IMR-90 (cell line): ENCODE measurements at regions not wholly inside any gene's neighbourhood (a gene's known extent, or its start where the extent isn't known, plus 50 kb on each side); places are given as distances from the start of the nearest gene placed in this dataset.

Experiments
- ATAC-seq: fragments of 200-7000 bp; cut with Tn5 transposase; 2 replicates; pipeline ENCODE4 v1.9.1; 2020; ENCODE audit warnings: low read depth, mild to moderate bottlenecking, moderate library complexity
- BruUV-seq: library from RNA; stranded (reverse); fragments of 400-500 nt; replicated peaks from 2 replicates; lab custom pipeline; 2021; lab: Mats Ljungman, UMichigan
- CTCF ChIA-PET: fragments of 300-600 bp; formaldehyde crosslinking; extraction: SDS; loops from one replicate; lab custom pipeline; 2021; ENCODE audit warnings: antibody characterized with exemption; lab: Yijun Ruan, JAX
- POLR2A ChIA-PET: fragments of 300-600 bp; sonication (Branson Sonifier 250); formaldehyde crosslinking; loops from one replicate; lab custom pipeline; 2022; ENCODE audit warnings: antibody characterized with exemption; ENCODE audit not compliant: unreplicated experiment; lab: Charles Lee
- DNase-seq: peaks from one replicate; pipeline ENCODE4 v3.0.0; 2013
- H2AFZ ChIP-seq: replicated peaks from 2 replicates; pipeline ENCODE3; 2013; ENCODE audit warnings: low read length, mild to moderate bottlenecking; ENCODE audit not compliant: poor library complexity
- H2AK5ac ChIP-seq: 2 replicates; pipeline ENCODE4 v1.6.1; 2013; ENCODE audit warnings: low read depth, low read length, inconsistent platforms
- H2AK9ac ChIP-seq: replicated peaks from 2 replicates; pipeline ENCODE3; 2013; ENCODE audit warnings: mild to moderate bottlenecking, low read depth, low read length, moderate library complexity; ENCODE audit not compliant: poor library complexity
- H2BK120ac ChIP-seq: 2 replicates; pipeline ENCODE4 v1.6.1; 2013; ENCODE audit warnings: low read depth, low read length, inconsistent platforms
- H2BK15ac ChIP-seq: 3 replicates; pipeline ENCODE4 v1.6.1; 2013; ENCODE audit warnings: low read depth, low read length, inconsistent platforms
- H2BK20ac ChIP-seq: 2 replicates; pipeline ENCODE4 v1.6.1; 2013; ENCODE audit warnings: low read depth, mild to moderate bottlenecking, inconsistent platforms, low read length, moderate library complexity
- H2BK5ac ChIP-seq: 2 replicates; pipeline ENCODE4 v1.6.1; 2013; ENCODE audit warnings: mild to moderate bottlenecking, low read depth, low read length, inconsistent platforms; ENCODE audit not compliant: poor library complexity, severe bottlenecking
- H3K14ac ChIP-seq: replicated peaks from 2 replicates; pipeline ENCODE4 v1.6.1; 2013; ENCODE audit warnings: low read depth, low read length, inconsistent platforms
- H3K18ac ChIP-seq: 2 replicates; pipeline ENCODE4 v1.6.1; 2013; ENCODE audit warnings: low read depth, low read length, control low read depth
- H3K23ac ChIP-seq: 2 replicates; pipeline ENCODE4 v1.6.1; 2013; ENCODE audit warnings: low read depth, low read length, inconsistent platforms
- H3K27ac ChIP-seq: 2 replicates; pipeline ENCODE4 v1.5.1; 2013; ENCODE audit warnings: mild to moderate bottlenecking, control low read depth, low read length; ENCODE audit not compliant: insufficient read depth
- H3K27me3 ChIP-seq: 2 replicates; pipeline ENCODE4 v1.6.1; 2013; ENCODE audit warnings: low read length; ENCODE audit not compliant: control insufficient read depth, insufficient read depth
- H3K36me3 ChIP-seq: 2 replicates; pipeline ENCODE4 v1.6.1; 2013; ENCODE audit warnings: low read length, mixed read lengths; ENCODE audit not compliant: control insufficient read depth, insufficient read depth
- H3K4ac ChIP-seq: 2 replicates; pipeline ENCODE4 v1.6.1; 2013; ENCODE audit warnings: low read depth, low read length, inconsistent platforms
- H3K4me1 ChIP-seq: 2 replicates; pipeline ENCODE4 v1.6.1; 2013; ENCODE audit warnings: low read length, mixed read lengths; ENCODE audit not compliant: control insufficient read depth, insufficient read depth
- H3K4me2 ChIP-seq: 2 replicates; pipeline ENCODE4 v1.6.1; 2013; ENCODE audit warnings: low read depth, mild to moderate bottlenecking, control low read depth, low read length, moderate library complexity
- H3K4me3 ChIP-seq: 2 replicates; pipeline ENCODE4 v1.5.1; 2013; ENCODE audit warnings: low read depth, mild to moderate bottlenecking, control low read depth, low read length, moderate library complexity; ENCODE audit not compliant: insufficient read depth
- H3K56ac ChIP-seq: 2 replicates; pipeline ENCODE4 v1.6.1; 2013; ENCODE audit warnings: low read length, inconsistent platforms; ENCODE audit not compliant: insufficient read depth; ENCODE audit errors: extremely low read depth
- H3K79me1 ChIP-seq, 2 experiments: 2 replicates each; pipeline ENCODE4 v1.6.1; 2013; ENCODE audit warnings: low read length in 2 of 2, inconsistent platforms in 1 of 2, low read depth in 1 of 2
- H3K9ac ChIP-seq: 2 replicates; pipeline ENCODE4 v1.6.1; 2013; ENCODE audit warnings: low read depth, low read length, control low read depth
- H3K9me1 ChIP-seq: 2 replicates; pipeline ENCODE4 v1.6.1; 2013; ENCODE audit warnings: low read length, inconsistent platforms; ENCODE audit not compliant: insufficient read depth
- H3K9me3 ChIP-seq: 2 replicates; pipeline ENCODE4 v1.6.1; 2013; ENCODE audit warnings: low read length; ENCODE audit not compliant: control insufficient read depth, insufficient read depth
- H4K20me1 ChIP-seq: 2 replicates; pipeline ENCODE4 v1.6.1; 2013; ENCODE audit warnings: low read length, inconsistent platforms; ENCODE audit not compliant: insufficient read depth
- H4K5ac ChIP-seq: 2 replicates; pipeline ENCODE4 v1.6.1; 2013; ENCODE audit warnings: mild to moderate bottlenecking, low read depth, low read length, control low read depth
- H4K8ac ChIP-seq, 2 experiments: 2 replicates each; pipeline ENCODE4 v1.6.1; 2013; ENCODE audit warnings: low read depth in 2 of 2, low read length in 2 of 2, control low read depth in 1 of 2, inconsistent platforms in 1 of 2
- H4K91ac ChIP-seq: 2 replicates; pipeline ENCODE4 v1.6.1; 2013; ENCODE audit warnings: low read depth, low read length, inconsistent platforms; ENCODE audit not compliant: insufficient read depth
- FOS ChIP-seq: fragments of 150-350 bp; IDR thresholded peaks from 2 replicates; pipeline ENCODE4 v1.6.1; 2016; ENCODE audit warnings: low read depth, low read length
- MAZ ChIP-seq: IDR thresholded peaks from 2 replicates; pipeline ENCODE4 v1.6.1; 2012; ENCODE audit warnings: low read depth, mild to moderate bottlenecking, low read length, improper control_type of control experiment, moderate library complexity, borderline replicate concordance
- SMC3 ChIP-seq: fragments of 150-350 bp; IDR thresholded peaks from 2 replicates; pipeline ENCODE4 v1.6.1; 2016; ENCODE audit warnings: low read depth, mild to moderate bottlenecking, antibody characterized with exemption, low read length, moderate library complexity
- WGBS, 2 experiments: methylation state at CpG; one replicate each; pipeline versions ENCODE4 v1.1.5 to v1.1.7; 2013; ENCODE audit warnings: missing lambda C conversion rate in 2 of 2; ENCODE audit not compliant: insufficient read length in 1 of 2; ENCODE audit errors: extremely low coverage in 2 of 2; 5-methylcytosine and 5-hydroxymethylcytosine counted together
- dilution Hi-C: fragments of 300-500 bp; cut with HindIII; formaldehyde crosslinking; loops from one replicate; pipeline ENCODE4 v1.14.3; 2018; ENCODE audit warnings: low sequenced_read_pairs; ENCODE audit not compliant: unreplicated experiment
- in situ Hi-C: fragments of 300-500 bp; cut with MboI; formaldehyde crosslinking; loops from 3 replicates; pipeline ENCODE4 v1.14.3; 2019; ENCODE audit warnings: low sequenced_read_pairs, inconsistent platforms, mixed read lengths
- intact Hi-C: fragments of 100-400 bp; cut with micrococcal nuclease; formaldehyde crosslinking; loops from 2 replicates; pipeline ENCODE4 v1.10.0; 2022

DNA sequence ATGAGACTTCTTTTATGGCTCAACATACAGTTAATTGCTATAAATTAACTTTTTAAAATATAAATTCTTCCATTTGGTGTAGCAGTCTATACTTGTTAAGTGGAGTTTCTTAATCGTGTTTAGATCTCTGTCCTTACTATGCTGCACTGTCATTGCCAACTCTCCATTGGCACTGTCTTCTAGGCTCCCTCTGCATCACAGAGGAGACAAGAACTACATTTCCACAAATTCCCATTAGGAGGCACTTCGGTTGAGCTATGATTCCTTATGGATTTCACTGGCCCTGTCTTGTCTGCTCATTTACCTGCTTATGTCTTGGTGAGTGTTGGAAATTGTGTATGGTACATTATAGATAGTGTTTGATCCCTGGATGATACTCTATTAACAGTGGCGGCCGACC lies 630.9 kb upstream of the ATXN7L3B start:
- CTCF ChIA-PET = no interaction called here

More for the DNA sequence above, 630.9 kb upstream of the ATXN7L3B start:
- H4K5ac ChIP-seq = no peak overlapping the region
- no CpG with 5 or more reads among the region's 4 CpGs for WGBS, 2 experiments
- no peak overlapping the region for H3K4me3 ChIP-seq
- no peak overlapping the region for H3K56ac ChIP-seq
- H3K27ac ChIP-seq = no peak overlapping the region
- no peak overlapping the region for H3K4ac ChIP-seq
- no peaks in the 10 kb centered on the region for H3K4me1 ChIP-seq
- DNase-seq (no peak), ATAC-seq (no peak)
- no peaks in the 10 kb centered on the region for H3K79me1 ChIP-seq
- H3K14ac ChIP-seq = no peak overlapping the region
- H3K23ac ChIP-seq = no peak overlapping the region
- no peak overlapping the region for H2BK15ac ChIP-seq
- intact Hi-C loops = loop anchor here (5.0 kb wide), 1 partner anchor 1256 kb away; no protein-coding TSS in a partner anchor
- no peak overlapping the region for H3K4me2 ChIP-seq
- no peak overlapping the region for H4K8ac ChIP-seq
- H2AK5ac ChIP-seq = no peak overlapping the region
- H2BK20ac ChIP-seq = no peak overlapping the region
- H4K91ac ChIP-seq = no peak overlapping the region
- peaks cover 4% of the 10 kb centered on the region; the same call in 1 of the 2 replicates for H3K9me3 ChIP-seq
- no peak overlapping the region for H2BK5ac ChIP-seq
- H3K36me3 ChIP-seq = no peaks in the 10 kb centered on the region
- no peak overlapping the region for H2AK9ac ChIP-seq
- H3K9me1 ChIP-seq = no peaks in the 10 kb centered on the region
- no peak overlapping the region for H3K9ac ChIP-seq
- no TSS peak for BruUV-seq
- TF ChIP-seq MAZ (no peak), FOS (no peak), SMC3 (no peak)
- POLR2A ChIA-PET = no interaction called here
- no peak overlapping the region for H3K18ac ChIP-seq
- no peak overlapping the region for H2BK120ac ChIP-seq
- no peaks in the 10 kb centered on the region for H4K20me1 ChIP-seq
- no peaks in the 10 kb centered on the region for H3K27me3 ChIP-seq
- no peak overlapping the region for H2AFZ ChIP-seq
- in situ Hi-C loops = no loop called here
- dilution Hi-C loops = no loop called here
